H9 (cell line): ENCODE measurements at regions not wholly inside any gene's neighbourhood (a gene's known extent, or its start where the extent isn't known, plus 50 kb on each side); places are given as distances from the start of the nearest gene placed in this dataset.
"Not testable (repeated sequence)": the region's sequence is repeated elsewhere in the genome, so short reads cannot be mapped to it uniquely, and the experiment has no call there.

Source experiments
- DNase-seq: peaks from one replicate; pipeline ENCODE4 v3.0.0-alpha.2; 2017
- H2AFZ ChIP-seq: one replicate; pipeline ENCODE4 v1.6.1; 2013; ENCODE audit warnings: mild to moderate bottlenecking, low read length, control low read depth, moderate library complexity
- H2AK5ac ChIP-seq: 2 replicates; pipeline ENCODE4 v1.6.1; 2013; ENCODE audit warnings: low read length, control low read depth, mixed read lengths; ENCODE audit not compliant: insufficient read length
- H2BK120ac ChIP-seq: one replicate; pipeline ENCODE4 v1.6.1; 2013; ENCODE audit warnings: low read depth, mild to moderate bottlenecking, low read length, control low read depth, inconsistent platforms; ENCODE audit not compliant: poor library complexity, severe bottlenecking
- H2BK12ac ChIP-seq: 2 replicates; pipeline ENCODE4 v1.6.1; 2013; ENCODE audit warnings: low read length, control low read depth, mixed read lengths, low read depth; ENCODE audit not compliant: insufficient read length
- H2BK15ac ChIP-seq: 2 replicates; pipeline ENCODE4 v1.6.1; 2013; ENCODE audit warnings: low read depth, low read length, control low read depth
- H2BK20ac ChIP-seq: one replicate; pipeline ENCODE4 v1.6.1; 2013; ENCODE audit warnings: low read depth, mild to moderate bottlenecking, low read length, control low read depth, inconsistent platforms; ENCODE audit not compliant: poor library complexity, severe bottlenecking
- H2BK5ac ChIP-seq: 2 replicates; pipeline ENCODE4 v1.6.1; 2013; ENCODE audit warnings: low read length, control low read depth, mixed read lengths; ENCODE audit not compliant: insufficient read length
- H3K14ac ChIP-seq: 2 replicates; pipeline ENCODE4 v1.6.1; 2013; ENCODE audit warnings: low read length, control low read depth; ENCODE audit not compliant: insufficient read depth
- H3K18ac ChIP-seq: 2 replicates; pipeline ENCODE4 v1.6.1; 2013; ENCODE audit warnings: low read depth, mild to moderate bottlenecking, mixed read lengths, low read length, control low read depth; ENCODE audit not compliant: insufficient read length
- H3K23ac ChIP-seq: 2 replicates; pipeline ENCODE4 v1.6.1; 2013; ENCODE audit warnings: low read length, control low read depth, mixed read lengths, low read depth; ENCODE audit not compliant: insufficient read length
- H3K23me2 ChIP-seq: 2 replicates; pipeline ENCODE4 v1.6.1; 2013; ENCODE audit warnings: low read depth, mild to moderate bottlenecking, mixed read lengths, low read length, control low read depth; ENCODE audit not compliant: insufficient read length, poor library complexity, severe bottlenecking
- H3K27ac ChIP-seq: 2 replicates; pipeline ENCODE4 v1.5.1; 2013; ENCODE audit warnings: low read length, control low read depth, mixed read lengths, low read depth; ENCODE audit not compliant: insufficient read length
- H3K27me3 ChIP-seq: 2 replicates; pipeline ENCODE4 v1.6.1; 2013; ENCODE audit warnings: low read length, control low read depth, inconsistent platforms; ENCODE audit not compliant: insufficient read depth
- H3K4ac ChIP-seq: 2 replicates; pipeline ENCODE4 v1.6.1; 2013; ENCODE audit warnings: low read depth, mild to moderate bottlenecking, control low read depth, inconsistent platforms, low read length, moderate library complexity
- H3K4me1 ChIP-seq: 2 replicates; pipeline ENCODE4 v1.6.1; 2013; ENCODE audit warnings: low read length, control low read depth, inconsistent platforms; ENCODE audit not compliant: insufficient read depth
- H3K4me2 ChIP-seq: 2 replicates; pipeline ENCODE4 v1.6.1; 2013; ENCODE audit warnings: low read length, control low read depth, mixed read lengths; ENCODE audit not compliant: insufficient read length, insufficient read depth
- H3K56ac ChIP-seq: 2 replicates; pipeline ENCODE4 v1.6.1; 2013; ENCODE audit warnings: low read depth, mild to moderate bottlenecking, mixed read lengths, low read length, control low read depth; ENCODE audit not compliant: insufficient read length
- H3K79me1 ChIP-seq: 2 replicates; pipeline ENCODE4 v1.6.1; 2013; ENCODE audit warnings: low read depth, mild to moderate bottlenecking, moderate library complexity, low read length, control low read depth, inconsistent platforms; ENCODE audit not compliant: insufficient read depth, poor library complexity, severe bottlenecking
- H3K79me2 ChIP-seq: 2 replicates; pipeline ENCODE4 v1.6.1; 2013; ENCODE audit warnings: low read length, control low read depth, inconsistent platforms; ENCODE audit not compliant: insufficient read depth
- H3K9ac ChIP-seq: 2 replicates; pipeline ENCODE4 v1.6.1; 2013; ENCODE audit warnings: low read length, control low read depth, mixed read lengths; ENCODE audit not compliant: insufficient read length; ENCODE audit errors: extremely low read depth
- H3K9me3 ChIP-seq: one replicate; pipeline ENCODE4 v1.6.1; 2013; ENCODE audit warnings: low read depth, low read length, inconsistent platforms; ENCODE audit not compliant: control insufficient read depth
- H3T11ph ChIP-seq: one replicate; pipeline ENCODE4 v1.6.1; 2013; ENCODE audit warnings: mild to moderate bottlenecking, low read length, control low read depth, inconsistent platforms
- H4K20me1 ChIP-seq: one replicate; pipeline ENCODE4 v1.6.1; 2013; ENCODE audit not compliant: control insufficient read depth, insufficient read length, insufficient read depth
- H4K5ac ChIP-seq: 2 replicates; pipeline ENCODE4 v1.6.1; 2013; ENCODE audit warnings: low read depth, mild to moderate bottlenecking, mixed read lengths, low read length, control low read depth; ENCODE audit not compliant: insufficient read length
- H4K8ac ChIP-seq: replicated peaks from 2 replicates; pipeline ENCODE4 v1.6.1; 2013; ENCODE audit warnings: low read length, control low read depth, mixed read lengths, low read depth; ENCODE audit not compliant: insufficient read length
- H4K91ac ChIP-seq: 2 replicates; pipeline ENCODE4 v1.6.1; 2013; ENCODE audit warnings: low read depth, mild to moderate bottlenecking, moderate library complexity, mixed read lengths, low read length, control low read depth; ENCODE audit not compliant: insufficient read length
- H3K27ac Mint-ChIP-seq, 3 experiments: 2 replicates in 2 of 3; 3 replicates in 1 of 3; pipeline ENCODE4 v1.8.0; 2020 to 2021; ENCODE audit warnings: mixed read lengths in 3 of 3, mild to moderate bottlenecking in 1 of 3, moderate library complexity in 1 of 3
- H3K27me3 Mint-ChIP-seq: 2 replicates; pipeline ENCODE4 v1.8.0; 2021; ENCODE audit warnings: low read depth, mild to moderate bottlenecking, moderate library complexity, mixed read lengths
- H3K36me3 Mint-ChIP-seq, 3 experiments: 2 replicates in 2 of 3; 3 replicates in 1 of 3; pipeline ENCODE4 v1.8.0; 2020 to 2021; ENCODE audit warnings: low read depth in 3 of 3, mixed read lengths in 3 of 3; ENCODE audit not compliant: insufficient read depth in 1 of 3
- H3K4me1 Mint-ChIP-seq, 2 experiments: 2 replicates each; pipeline ENCODE4 v1.8.0; 2020; ENCODE audit warnings: mixed read lengths in 2 of 2
- H3K4me3 Mint-ChIP-seq, 2 experiments: 2 replicates in 1 of 2; 3 replicates in 1 of 2; pipeline ENCODE4 v1.8.0; 2020 to 2021; ENCODE audit warnings: mild to moderate bottlenecking in 2 of 2, mixed read lengths in 2 of 2, moderate library complexity in 1 of 2
- H3K9me3 Mint-ChIP-seq, 2 experiments: 2 replicates in 1 of 2; 3 replicates in 1 of 2; pipeline ENCODE4 v1.8.0; 2020; ENCODE audit warnings: mild to moderate bottlenecking in 2 of 2, mixed read lengths in 2 of 2, moderate library complexity in 1 of 2
- WGBS: extraction: QIAGEN DNeasy Blood & Tissue Kit; methylation state at CpG from one replicate; pipeline ENCODE4 v1.1.7; 2013; ENCODE audit warnings: missing lambda C conversion rate, low lambda C conversion rate, mixed read lengths; ENCODE audit not compliant: insufficient read length; ENCODE audit errors: extremely low coverage; 5-methylcytosine and 5-hydroxymethylcytosine counted together
- TF ChIP-seq, protein P1 (sequence below): fragments of 200-600 bp; sonication (generic); conservative IDR thresholded peaks from 3 replicates; pipeline ENCODE4 v1.8.0; 2021; ENCODE audit warnings: antibody characterized with exemption, mild to moderate bottlenecking

DNA sequence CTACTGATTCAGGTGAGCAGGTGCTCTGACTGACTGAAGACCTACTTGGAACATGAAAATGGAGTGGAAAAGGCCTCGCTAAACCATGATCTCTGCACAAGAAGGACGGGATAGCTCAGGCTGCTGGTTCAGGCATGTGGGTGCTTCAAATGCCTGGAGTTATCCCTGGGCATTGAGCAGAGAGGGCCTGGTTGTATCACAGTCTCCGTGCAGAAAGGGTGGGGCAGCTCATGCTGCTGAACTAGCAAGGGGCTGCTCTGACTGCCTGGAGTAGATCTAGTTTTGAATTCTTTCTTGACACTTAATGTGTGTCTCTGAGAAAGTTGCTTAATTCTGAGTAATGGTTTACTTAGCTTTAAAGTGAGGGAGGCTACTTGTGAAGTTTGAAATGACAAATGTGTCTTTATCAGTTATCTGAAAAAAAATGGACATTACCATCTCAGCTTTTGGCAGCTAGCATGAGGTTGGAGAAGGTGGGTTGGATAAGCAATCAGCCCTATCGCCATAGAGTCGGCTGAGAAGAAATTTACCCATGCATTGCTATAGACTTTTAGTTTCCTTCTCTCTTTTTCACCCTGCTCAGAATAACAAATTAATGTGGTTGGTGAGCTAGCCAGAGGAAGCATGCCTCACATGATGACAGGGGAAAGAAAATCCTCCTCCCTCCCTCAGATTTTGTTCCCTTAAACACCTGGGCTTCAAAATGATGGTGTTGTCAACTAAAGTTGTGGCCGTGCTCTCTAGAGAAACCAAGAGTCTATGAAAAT is 832.4 kb downstream of the STIM2 start:
- Histone ChIP-seq H3K18ac (no peak overlapping the region), H3K56ac (no peak overlapping the region), H3K14ac (no peak overlapping the region), H4K91ac (no peak overlapping the region), H2BK20ac (no peak overlapping the region), H4K8ac (no peak overlapping the region), H3K79me2 (no peaks in the 10 kb centered on the region), H3K23me2 (no peaks in the 10 kb centered on the region), H3K27ac (no peak overlapping the region), H2AFZ (no peak overlapping the region), H4K20me1 (no peaks in the 10 kb centered on the region), H3K27me3 (no peaks in the 10 kb centered on the region), H3K4me1 (no peaks in the 10 kb centered on the region), H3K23ac (no peak overlapping the region), H2AK5ac (no peak overlapping the region), H3T11ph (no peak overlapping the region), H2BK120ac (no peak overlapping the region), H4K5ac (no peak overlapping the region), H3K9me3 (no peaks in the 10 kb centered on the region), H3K9ac (no peak overlapping the region), H3K79me1 (no peaks in the 10 kb centered on the region), H3K4me2 (no peak overlapping the region), H2BK15ac (no peak overlapping the region), H2BK5ac (no peak overlapping the region), H2BK12ac (no peak overlapping the region), H3K4ac (no peak overlapping the region)
- Mint-ChIP-seq H3K36me3 (no peaks in the 10 kb centered on the region), H3K27ac (no peak overlapping the region), H3K4me3 (no peak overlapping the region), H3K4me1 (peaks cover 0 to 9% of the 10 kb centered on the region in 2 experiments; a peak in 2 of 4 replicates), H3K27me3 (peaks cover 1% of the 10 kb centered on the region; the same call in 1 of the 2 replicates), H3K9me3 (no peaks in the 10 kb centered on the region)
- TF ChIP-seq, protein P1, sequence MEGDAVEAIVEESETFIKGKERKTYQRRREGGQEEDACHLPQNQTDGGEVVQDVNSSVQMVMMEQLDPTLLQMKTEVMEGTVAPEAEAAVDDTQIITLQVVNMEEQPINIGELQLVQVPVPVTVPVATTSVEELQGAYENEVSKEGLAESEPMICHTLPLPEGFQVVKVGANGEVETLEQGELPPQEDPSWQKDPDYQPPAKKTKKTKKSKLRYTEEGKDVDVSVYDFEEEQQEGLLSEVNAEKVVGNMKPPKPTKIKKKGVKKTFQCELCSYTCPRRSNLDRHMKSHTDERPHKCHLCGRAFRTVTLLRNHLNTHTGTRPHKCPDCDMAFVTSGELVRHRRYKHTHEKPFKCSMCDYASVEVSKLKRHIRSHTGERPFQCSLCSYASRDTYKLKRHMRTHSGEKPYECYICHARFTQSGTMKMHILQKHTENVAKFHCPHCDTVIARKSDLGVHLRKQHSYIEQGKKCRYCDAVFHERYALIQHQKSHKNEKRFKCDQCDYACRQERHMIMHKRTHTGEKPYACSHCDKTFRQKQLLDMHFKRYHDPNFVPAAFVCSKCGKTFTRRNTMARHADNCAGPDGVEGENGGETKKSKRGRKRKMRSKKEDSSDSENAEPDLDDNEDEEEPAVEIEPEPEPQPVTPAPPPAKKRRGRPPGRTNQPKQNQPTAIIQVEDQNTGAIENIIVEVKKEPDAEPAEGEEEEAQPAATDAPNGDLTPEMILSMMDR: no peak
- no peak for DNase-seq
- WGBS: no CpG with 5 or more reads among the region's 6 CpGs

DNA sequence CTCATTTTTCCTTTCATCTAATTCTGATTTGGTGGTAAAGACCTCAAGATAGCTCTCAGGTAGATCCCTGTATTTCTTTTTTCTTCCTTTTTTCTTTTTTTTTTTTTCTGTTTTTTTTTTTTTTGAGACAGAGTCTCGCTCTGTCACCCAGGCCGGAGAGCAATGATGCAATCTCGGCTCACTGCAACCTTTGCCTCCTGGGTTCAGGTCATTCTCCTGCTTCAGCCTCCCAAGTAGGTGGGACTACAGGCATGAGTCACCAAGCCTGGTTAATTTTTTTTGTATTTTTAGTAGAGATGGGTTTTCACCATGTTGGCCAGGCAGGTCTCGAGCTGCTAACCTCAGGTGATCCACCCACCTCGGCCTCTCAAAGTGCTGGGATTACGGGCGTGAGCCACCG is 835.6 kb downstream of the STIM2 start:
- no CpG with 5 or more reads among the region's 8 CpGs for WGBS
- H4K8ac ChIP-seq: not testable (repeated sequence)

More for the DNA sequence above, 835.6 kb downstream of the STIM2 start:
- not testable (repeated sequence) for H2BK12ac ChIP-seq, H3K9me3 ChIP-seq, H3K27ac Mint-ChIP-seq, H3K23me2 ChIP-seq, H2AFZ ChIP-seq, H3K27me3 ChIP-seq, H3K14ac ChIP-seq, H3K4me3 Mint-ChIP-seq, H2BK5ac ChIP-seq, H3K4me2 ChIP-seq, H4K5ac ChIP-seq, H2AK5ac ChIP-seq, H3K4ac ChIP-seq, H3K4me1 ChIP-seq, H3K9ac ChIP-seq, H2BK20ac ChIP-seq, H3K56ac ChIP-seq, H3K9me3 Mint-ChIP-seq, H3K27me3 Mint-ChIP-seq, H4K20me1 ChIP-seq, H4K91ac ChIP-seq, H3K4me1 Mint-ChIP-seq, H3K79me2 ChIP-seq, DNase-seq, H2BK120ac ChIP-seq, H3T11ph ChIP-seq, H3K18ac ChIP-seq, H3K36me3 Mint-ChIP-seq, H3K79me1 ChIP-seq, H3K23ac ChIP-seq, H2BK15ac ChIP-seq, H3K27ac ChIP-seq
